PC-3 (cell line): ENCODE measurements at regions not wholly inside any gene's neighbourhood (a gene's known extent, or its start where the extent isn't known, plus 50 kb on each side); places are given as distances from the start of the nearest gene placed in this dataset.

Experiments
- ATAC-seq: fragments of 200-7000 bp; cut with Tn5 transposase; 2 replicates; pipeline ENCODE4 v1.9.1; 2020; ENCODE audit warnings: mild to moderate bottlenecking, moderate library complexity
- BruUV-seq: library from RNA; stranded (reverse); fragments of 400-500 nt; replicated peaks from 2 replicates; lab custom pipeline; 2021; lab: Mats Ljungman, UMichigan
- CTCF ChIA-PET: fragments of 300-600 bp; sonication (Branson Sonifier 250); formaldehyde crosslinking; loops from one replicate; lab custom pipeline; 2022; ENCODE audit warnings: antibody characterized with exemption; lab: Charles Lee
- POLR2A ChIA-PET: fragments of 300-600 bp; sonication (Branson Sonifier 250); formaldehyde crosslinking; loops from one replicate; lab custom pipeline; 2022; ENCODE audit warnings: antibody characterized with exemption; ENCODE audit not compliant: unreplicated experiment; lab: Charles Lee
- DNase-seq: peaks from one replicate; pipeline ENCODE4 v3.0.0-alpha.2; 2015
- H2AFZ ChIP-seq: fragments of 300-600 bp; sonication (generic); 2 replicates; pipeline ENCODE4 v1.6.0; 2016; ENCODE audit warnings: antibody characterized with exemption, low read length
- H3F3A ChIP-seq: fragments of 300-600 bp; sonication (generic); one replicate; pipeline ENCODE4 v1.6.0; 2017; ENCODE audit warnings: antibody characterized with exemption, low read length, control low read depth, mild to moderate bottlenecking; ENCODE audit not compliant: unreplicated experiment
- H3K27ac ChIP-seq: fragments of 300-600 bp; sonication (generic); 2 replicates; pipeline ENCODE4 v1.5.1; 2016; ENCODE audit warnings: mild to moderate bottlenecking, low read length
- H3K27me3 ChIP-seq: fragments of 300-600 bp; sonication (generic); 2 replicates; pipeline ENCODE4 v1.6.1; 2016; ENCODE audit warnings: low read length, mixed read lengths
- H3K36me3 ChIP-seq: fragments of 300-600 bp; sonication (generic); 2 replicates; pipeline ENCODE4 v1.6.1; 2016; ENCODE audit warnings: low read depth, mixed run types, low read length, mixed read lengths
- H3K4me1 ChIP-seq: fragments of 300-600 bp; sonication (generic); 2 replicates; pipeline ENCODE4 v1.5.1; 2016; ENCODE audit warnings: low read length; ENCODE audit not compliant: insufficient read depth
- H3K4me2 ChIP-seq: fragments of 300-600 bp; sonication (generic); 2 replicates; pipeline ENCODE4 v1.6.0; 2016; ENCODE audit warnings: low read length
- H3K4me3 ChIP-seq: fragments of 300-600 bp; sonication (generic); 2 replicates; pipeline ENCODE4 v1.5.1; 2016; ENCODE audit warnings: mild to moderate bottlenecking, low read length, mixed read lengths
- H3K79me2 ChIP-seq: fragments of 300-600 bp; sonication (generic); 2 replicates; pipeline ENCODE4 v1.6.1; 2017; ENCODE audit warnings: low read length, mixed read lengths
- H3K9ac ChIP-seq: fragments of 300-600 bp; sonication (generic); 2 replicates; pipeline ENCODE4 v1.6.0; 2016; ENCODE audit warnings: mild to moderate bottlenecking, low read length
- H3K9me2 ChIP-seq: fragments of 300-600 bp; sonication (generic); replicated peaks from 2 replicates; pipeline ENCODE4 v1.6.1; 2016; ENCODE audit warnings: mixed run types, low read length, mixed read lengths
- H3K9me3 ChIP-seq: fragments of 300-600 bp; sonication (generic); 2 replicates; pipeline ENCODE4 v1.6.1; 2016; ENCODE audit warnings: low read length, mixed read lengths
- H4K20me1 ChIP-seq: fragments of 300-600 bp; sonication (generic); 2 replicates; pipeline ENCODE4 v1.6.1; 2016; ENCODE audit warnings: low read length, mixed read lengths
- CTCF ChIP-seq: fragments of 300-600 bp; sonication (generic); conservative IDR thresholded peaks from 2 replicates; pipeline ENCODE4 v1.5.1; 2017; ENCODE audit warnings: antibody characterized with exemption, low read depth, mild to moderate bottlenecking, low read length
- EZH2 ChIP-seq: fragments of 300-600 bp; sonication (generic); IDR thresholded peaks from one replicate; pipeline ENCODE4 v1.6.1; 2017; ENCODE audit warnings: antibody characterized with exemption, mild to moderate bottlenecking, low read length; ENCODE audit not compliant: unreplicated experiment
- EZH2phosphoT487 ChIP-seq: fragments of 300-600 bp; sonication (generic); IDR thresholded peaks from 2 replicates; pipeline ENCODE4 v1.6.1; 2018; ENCODE audit warnings: mild to moderate bottlenecking, antibody characterized with exemption, low read length, borderline replicate concordance
- intact Hi-C: fragments of 100-400 bp; cut with micrococcal nuclease; formaldehyde crosslinking; loops from 2 replicates; pipeline ENCODE4 v1.9.0; 2023

GRCh38 chr14:61881046-61881445, 118.8 kb downstream of the SNAPC1 start:
- Histone ChIP-seq H3K79me2 (no peaks in the 10 kb centered on the region), H4K20me1 (no peaks in the 10 kb centered on the region), H3K27ac (no peak overlapping the region), H3K27me3 (no peaks in the 10 kb centered on the region), H3K36me3 (no peaks in the 10 kb centered on the region), H3K4me2 (no peak overlapping the region), H2AFZ (no peak overlapping the region), H3K9me3 (no peaks in the 10 kb centered on the region), H3K9me2 (no peaks in the 10 kb centered on the region), H3K9ac (no peak overlapping the region), H3K4me1 (peaks cover 18% of the 10 kb centered on the region), H3K4me3 (no peak overlapping the region), H3F3A (peaks cover 5% of the 10 kb centered on the region)
- ATAC-seq (no peak), DNase-seq (no peak)
- POLR2A ChIA-PET, result no interaction called here
- CTCF ChIA-PET, result no interaction called here
- intact Hi-C loops, result no loop called here
- BruUV-seq, result no TSS peak
- TF ChIP-seq EZH2, result no peak
- TF ChIP-seq CTCF, result no peak
- no peak for TF ChIP-seq EZH2phosphoT487

- BruUV-seq, result no TSS peak
- POLR2A ChIA-PET, result interaction anchor here (0.6 to 2.1 kb wide), 3 partner anchors 118 to 242 kb away, joined by 4 to 7 read pairs (median 5); no protein-coding TSS in a partner anchor
- no peaks in the 10 kb centered on the region for H3K9me3 ChIP-seq
- H3K36me3 ChIP-seq, result no peaks in the 10 kb centered on the region
- H3F3A ChIP-seq, result peaks cover 5% of the 10 kb centered on the region
- ATAC-seq, result peak; percentile 16; the same call in 1 of the 2 replicates
- no peak overlapping the region for H2AFZ ChIP-seq
- peak; percentile 80 for DNase-seq
- TF ChIP-seq EZH2phosphoT487 (no peak), EZH2 (no peak), CTCF (no peak)
- peak overlapping the region; percentile 72 for H3K9ac ChIP-seq
- peaks cover 24% of the 10 kb centered on the region for H3K4me1 ChIP-seq
- H3K27ac ChIP-seq, result peak overlapping the region; percentile 91
- peak overlapping the region; percentile 74 for H3K4me2 ChIP-seq
- no peaks in the 10 kb centered on the region for H3K27me3 ChIP-seq
- CTCF ChIA-PET, result interaction anchor here (0.6 to 1.8 kb wide), 3 partner anchors 39 to 242 kb away, joined by 4 to 8 read pairs (median 5); no protein-coding TSS in a partner anchor
- H3K4me3 ChIP-seq, result peak overlapping the region; percentile 45; the same call in 1 of the 2 replicates
- H3K9me2 ChIP-seq, result no peaks in the 10 kb centered on the region
- H4K20me1 ChIP-seq, result no peaks in the 10 kb centered on the region
- H3K79me2 ChIP-seq, result no peaks in the 10 kb centered on the region
- intact Hi-C loops, result loop anchor here (1.0 to 2.0 kb wide), 8 partner anchors 18 to 242 kb away; no protein-coding TSS in a partner anchor
Observed at GRCh38 chr14:61884711-61885110, 122.5 kb downstream of the SNAPC1 start.
